ENCODE measurements at regions not wholly inside any gene's neighbourhood (a gene's known extent, or its start where the extent isn't known, plus 50 kb on each side); places are given as distances from the start of the nearest gene placed in this dataset.

DNA sequence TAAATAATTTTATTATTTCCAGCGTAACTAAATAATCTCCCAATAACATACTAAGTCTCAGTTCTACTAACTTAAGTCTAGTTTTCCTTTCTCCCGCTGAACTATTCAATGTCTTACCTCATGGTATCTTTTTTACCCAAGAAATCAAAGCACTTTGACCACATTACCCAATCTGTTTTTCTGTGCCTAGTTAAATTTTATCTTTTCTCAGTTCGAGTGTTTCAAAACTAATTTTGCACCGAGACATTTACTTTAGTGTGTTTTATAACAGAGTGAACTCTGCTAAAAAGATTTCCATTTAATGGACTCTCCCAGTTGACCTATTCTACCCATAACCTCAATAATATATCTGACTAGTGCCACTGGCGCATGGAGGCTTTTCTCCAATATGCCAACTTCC, 67.6 kb upstream of the IRF2 start:
- no peak for TF ChIP-seq POLR2A (IDR thresholded peaks at IDR 0.05)
- TF ChIP-seq, protein P1, sequence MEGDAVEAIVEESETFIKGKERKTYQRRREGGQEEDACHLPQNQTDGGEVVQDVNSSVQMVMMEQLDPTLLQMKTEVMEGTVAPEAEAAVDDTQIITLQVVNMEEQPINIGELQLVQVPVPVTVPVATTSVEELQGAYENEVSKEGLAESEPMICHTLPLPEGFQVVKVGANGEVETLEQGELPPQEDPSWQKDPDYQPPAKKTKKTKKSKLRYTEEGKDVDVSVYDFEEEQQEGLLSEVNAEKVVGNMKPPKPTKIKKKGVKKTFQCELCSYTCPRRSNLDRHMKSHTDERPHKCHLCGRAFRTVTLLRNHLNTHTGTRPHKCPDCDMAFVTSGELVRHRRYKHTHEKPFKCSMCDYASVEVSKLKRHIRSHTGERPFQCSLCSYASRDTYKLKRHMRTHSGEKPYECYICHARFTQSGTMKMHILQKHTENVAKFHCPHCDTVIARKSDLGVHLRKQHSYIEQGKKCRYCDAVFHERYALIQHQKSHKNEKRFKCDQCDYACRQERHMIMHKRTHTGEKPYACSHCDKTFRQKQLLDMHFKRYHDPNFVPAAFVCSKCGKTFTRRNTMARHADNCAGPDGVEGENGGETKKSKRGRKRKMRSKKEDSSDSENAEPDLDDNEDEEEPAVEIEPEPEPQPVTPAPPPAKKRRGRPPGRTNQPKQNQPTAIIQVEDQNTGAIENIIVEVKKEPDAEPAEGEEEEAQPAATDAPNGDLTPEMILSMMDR (IDR thresholded peaks at IDR 0.05) = no peak

Data from Peyer's patch (tissue), 4 donors.